ENCODE measurements at regions not wholly inside any gene's neighbourhood (a gene's known extent, or its start where the extent isn't known, plus 50 kb on each side); places are given as distances from the start of the nearest gene placed in this dataset.
"Not testable (repeated sequence)": the region's sequence is repeated elsewhere in the genome, so short reads cannot be mapped to it uniquely, and the experiment has no call there.

DNA sequence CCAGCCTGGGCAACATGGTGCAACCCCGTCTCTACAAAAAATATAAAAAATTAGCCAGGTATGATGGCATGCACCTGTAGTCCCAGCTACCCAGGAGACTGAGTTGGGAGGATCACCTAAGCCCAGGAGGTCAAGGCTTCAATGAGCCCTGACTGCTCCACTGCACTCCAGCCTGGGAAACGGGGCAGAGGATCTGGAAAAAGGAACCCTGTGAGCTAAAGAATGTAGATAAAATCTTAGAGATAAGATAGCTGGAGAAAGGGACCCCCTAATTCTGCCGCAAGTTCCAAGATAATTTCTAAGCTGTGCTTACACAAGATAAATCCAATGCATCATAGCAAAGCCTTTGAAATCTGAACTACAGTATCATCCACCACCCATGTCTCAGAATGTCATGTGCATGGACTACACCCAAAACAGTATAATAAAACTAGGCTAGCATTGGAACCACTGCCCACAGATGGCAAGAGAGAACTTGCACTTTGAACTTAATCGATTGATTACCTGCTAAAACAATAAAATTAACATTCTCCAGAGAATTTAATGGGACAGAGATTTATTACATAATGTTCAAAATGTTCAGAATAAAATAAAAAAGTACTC, 99.9 kb downstream of the TRIM42 start:
- WGBS: 73% methylated on average over 4 of the region's 4 CpGs
- Histone ChIP-seq H3K4me1 (no peaks in the 10 kb centered on the region), H3K9me3 (no peaks in the 10 kb centered on the region), H3K36me3 (no peaks in the 10 kb centered on the region), H3K27me3 (peaks cover 2% of the 10 kb centered on the region), H3K4me3 (no peak overlapping the region), H3K27ac (no peak overlapping the region)
- DNase-seq (ENCODE audit: low spot score in 2 of 2): no peak
- TF ChIP-seq CTCF (IDR thresholded peaks at IDR 0.05) (no peak), POLR2AphosphoS5 (IDR thresholded peaks at IDR 0.05) (no peak), POLR2A (IDR thresholded peaks at IDR 0.05) (no peak), EP300 (IDR thresholded peaks at IDR 0.05) (no peak)

DNA sequence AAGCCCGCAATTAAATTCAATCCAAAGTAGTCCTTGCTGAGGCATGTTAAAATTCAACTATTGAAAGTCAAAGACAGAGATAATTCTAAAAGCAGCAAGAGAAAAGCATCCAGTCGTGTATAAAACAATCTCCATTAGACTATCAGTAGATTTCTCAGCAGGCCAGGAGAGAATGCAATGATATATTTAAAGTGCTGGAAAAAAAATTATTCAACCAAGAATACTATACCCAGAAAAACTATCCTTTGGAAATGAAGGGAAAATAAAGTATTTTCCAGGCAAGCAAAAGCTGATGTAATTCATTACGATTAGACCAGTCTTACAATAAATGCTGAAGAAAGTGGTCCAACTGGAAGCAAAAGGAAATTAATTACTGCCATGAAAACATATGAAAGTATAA, 113.5 kb downstream of the TRIM42 start:
- WGBS: 95% methylated on average over 3 of the region's 3 CpGs
- no peaks in the 10 kb centered on the region for H3K36me3 ChIP-seq
- TF ChIP-seq CTCF (IDR thresholded peaks at IDR 0.05): no peak
- TF ChIP-seq POLR2AphosphoS5 (IDR thresholded peaks at IDR 0.05): no peak
- TF ChIP-seq POLR2A (IDR thresholded peaks at IDR 0.05): no peak
- no peak for TF ChIP-seq EP300 (IDR thresholded peaks at IDR 0.05)
- no peaks in the 10 kb centered on the region for H3K4me1 ChIP-seq
- peaks cover 10% of the 10 kb centered on the region for H3K9me3 ChIP-seq
- no peak overlapping the region for H3K4me3 ChIP-seq
- no peak overlapping the region for H3K27ac ChIP-seq
- no peaks in the 10 kb centered on the region for H3K27me3 ChIP-seq
- no peak for DNase-seq (ENCODE audit: low spot score in 2 of 2)

GRCh38 chr3:140794507-140794906, 116.6 kb downstream of the TRIM42 start:
- 51% methylated on average over 3 of the region's 3 CpGs for WGBS
- H3K4me3 ChIP-seq: no peak overlapping the region
- H3K36me3 ChIP-seq: no peaks in the 10 kb centered on the region
- H3K27ac ChIP-seq: no peak overlapping the region
- TF ChIP-seq POLR2A (IDR thresholded peaks at IDR 0.05) (no peak), EP300 (IDR thresholded peaks at IDR 0.05) (no peak), POLR2AphosphoS5 (IDR thresholded peaks at IDR 0.05) (no peak), CTCF (IDR thresholded peaks at IDR 0.05) (no peak)
- H3K9me3 ChIP-seq: peaks cover 10% of the 10 kb centered on the region
- no peak for DNase-seq (ENCODE audit: low spot score in 2 of 2)
- no peaks in the 10 kb centered on the region for H3K27me3 ChIP-seq
- H3K4me1 ChIP-seq: no peaks in the 10 kb centered on the region

GRCh38 chr3:140802898-140803297, 125.0 kb downstream of the TRIM42 start:
- not testable (repeated sequence) for H3K9me3 ChIP-seq; H3K27me3 ChIP-seq; DNase-seq (ENCODE audit: low spot score in 2 of 2); H3K36me3 ChIP-seq; H3K4me3 ChIP-seq; H3K27ac ChIP-seq; H3K4me1 ChIP-seq
- 20% methylated on average over 1 of the region's 1 CpG for WGBS

GRCh38 chr3:140809316-140809715, 131.5 kb downstream of the TRIM42 start:
- H3K4me1 ChIP-seq: no peaks in the 10 kb centered on the region
- 83% methylated on average over 2 of the region's 2 CpGs for WGBS
- no peaks in the 10 kb centered on the region for H3K9me3 ChIP-seq
- DNase-seq (ENCODE audit: low spot score in 2 of 2): no peak
- no peaks in the 10 kb centered on the region for H3K36me3 ChIP-seq
- no peak overlapping the region for H3K27ac ChIP-seq
- no peaks in the 10 kb centered on the region for H3K27me3 ChIP-seq
- no peak overlapping the region for H3K4me3 ChIP-seq
- TF ChIP-seq POLR2AphosphoS5 (IDR thresholded peaks at IDR 0.05) (no peak), CTCF (IDR thresholded peaks at IDR 0.05) (no peak)

All from suprapubic skin (tissue), 4 donors.